ENCODE measurements at regions not wholly inside any gene's neighbourhood (a gene's known extent, or its start where the extent isn't known, plus 50 kb on each side); places are given as distances from the start of the nearest gene placed in this dataset.

DNA sequence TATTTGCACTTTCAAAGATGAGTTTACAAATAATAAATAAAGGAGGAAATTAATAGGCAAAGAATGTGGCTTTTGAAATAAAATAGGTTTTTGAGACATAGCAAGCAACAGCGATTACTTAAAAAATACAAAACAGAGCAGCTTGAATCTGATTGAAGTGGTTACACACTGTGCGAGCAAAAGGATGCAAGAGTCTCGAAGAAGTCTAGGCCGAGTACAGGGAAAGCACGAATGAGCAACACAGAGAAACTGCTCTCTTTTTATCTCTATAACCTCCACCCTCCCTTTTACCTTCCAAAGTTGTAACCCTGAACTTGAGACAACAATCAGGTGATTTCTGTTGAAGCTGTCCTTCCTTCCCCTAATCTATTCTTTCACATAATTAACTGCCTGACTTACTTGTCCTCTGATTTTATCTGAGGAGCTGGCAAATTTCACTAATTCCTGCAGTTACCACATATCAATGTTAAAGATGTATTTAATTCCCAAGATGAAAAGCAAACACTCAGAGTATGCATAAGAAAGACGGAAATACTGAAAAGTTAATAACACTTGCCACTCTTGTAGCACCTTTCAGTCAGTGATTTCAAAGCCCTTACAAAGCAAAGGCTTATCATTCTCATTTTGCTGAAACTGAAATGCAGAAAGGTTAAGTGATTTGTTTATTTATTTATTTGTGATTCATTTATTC, 1030.1 kb downstream of the ADGRL2 start:
- H3K36me3 Mint-ChIP-seq (ENCODE audit: low read depth) = no peaks in the 10 kb centered on the region

DNA sequence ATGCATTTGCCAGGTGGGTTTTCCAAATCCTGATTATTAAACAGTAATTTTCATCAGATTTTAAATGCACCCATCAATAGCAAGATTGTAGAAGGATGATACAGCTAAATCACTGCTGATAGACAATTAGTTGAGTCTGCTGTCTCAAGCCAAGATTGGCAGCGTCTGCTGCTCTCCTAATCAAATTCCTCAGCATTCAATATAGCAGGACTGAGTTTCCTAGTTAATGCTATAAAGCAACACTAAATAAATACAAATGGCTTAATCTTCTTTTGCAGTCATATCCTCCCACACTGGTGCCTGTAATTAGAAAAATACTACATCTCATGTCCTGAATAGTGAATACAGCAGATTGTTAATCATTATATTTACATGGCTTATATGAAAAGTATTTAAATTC, 1028.8 kb downstream of the ADGRL2 start:
- Mint-ChIP-seq H3K27ac (ENCODE audit: unreplicated experiment) (no peak overlapping the region), H3K36me3 (ENCODE audit: low read depth) (no peaks in the 10 kb centered on the region), H3K4me1 (peaks cover 5% of the 10 kb centered on the region), H3K9me3 (peaks cover 3% of the 10 kb centered on the region), H3K4me3 (no peak overlapping the region), H3K27me3 (ENCODE audit: low read depth) (no peaks in the 10 kb centered on the region)
- no peak for DNase-seq (ENCODE audit: low read depth, low spot score)
- TF ChIP-seq, protein P1, sequence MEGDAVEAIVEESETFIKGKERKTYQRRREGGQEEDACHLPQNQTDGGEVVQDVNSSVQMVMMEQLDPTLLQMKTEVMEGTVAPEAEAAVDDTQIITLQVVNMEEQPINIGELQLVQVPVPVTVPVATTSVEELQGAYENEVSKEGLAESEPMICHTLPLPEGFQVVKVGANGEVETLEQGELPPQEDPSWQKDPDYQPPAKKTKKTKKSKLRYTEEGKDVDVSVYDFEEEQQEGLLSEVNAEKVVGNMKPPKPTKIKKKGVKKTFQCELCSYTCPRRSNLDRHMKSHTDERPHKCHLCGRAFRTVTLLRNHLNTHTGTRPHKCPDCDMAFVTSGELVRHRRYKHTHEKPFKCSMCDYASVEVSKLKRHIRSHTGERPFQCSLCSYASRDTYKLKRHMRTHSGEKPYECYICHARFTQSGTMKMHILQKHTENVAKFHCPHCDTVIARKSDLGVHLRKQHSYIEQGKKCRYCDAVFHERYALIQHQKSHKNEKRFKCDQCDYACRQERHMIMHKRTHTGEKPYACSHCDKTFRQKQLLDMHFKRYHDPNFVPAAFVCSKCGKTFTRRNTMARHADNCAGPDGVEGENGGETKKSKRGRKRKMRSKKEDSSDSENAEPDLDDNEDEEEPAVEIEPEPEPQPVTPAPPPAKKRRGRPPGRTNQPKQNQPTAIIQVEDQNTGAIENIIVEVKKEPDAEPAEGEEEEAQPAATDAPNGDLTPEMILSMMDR (conservative IDR thresholded peaks at IDR 0.05) = no peak

More for the DNA sequence above, 1030.1 kb downstream of the ADGRL2 start:
- no peak overlapping the region for H3K4me3 Mint-ChIP-seq
- peaks cover 3% of the 10 kb centered on the region for H3K9me3 Mint-ChIP-seq
- no peaks in the 10 kb centered on the region for H3K4me1 Mint-ChIP-seq
- H3K27me3 Mint-ChIP-seq (ENCODE audit: low read depth) = no peaks in the 10 kb centered on the region
- no peak overlapping the region for H3K27ac Mint-ChIP-seq (ENCODE audit: unreplicated experiment)
- TF ChIP-seq, protein P1 (conservative IDR thresholded peaks at IDR 0.05) = no peak
- DNase-seq (ENCODE audit: low read depth, low spot score) = no peak

DNA sequence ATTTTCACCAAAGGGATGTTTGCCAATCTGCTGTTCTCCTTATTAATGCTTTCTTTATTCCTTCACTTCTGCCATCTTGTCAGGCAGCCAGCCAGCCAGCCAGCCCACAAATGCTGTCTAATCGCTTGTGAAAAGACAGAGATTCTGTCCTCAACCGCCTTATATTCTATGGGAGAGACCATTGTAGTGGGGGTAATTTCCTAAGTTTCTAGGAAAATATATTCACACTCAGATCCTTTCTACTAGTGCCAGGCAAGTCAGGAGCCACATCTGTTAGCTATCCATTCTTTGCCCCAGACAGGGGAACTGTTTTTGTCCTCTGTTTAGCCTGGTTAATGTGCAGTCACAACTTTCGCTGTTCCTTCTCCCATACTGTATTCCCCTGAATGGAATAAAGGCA, 1023.1 kb downstream of the ADGRL2 start:
- TF ChIP-seq, protein P1 (conservative IDR thresholded peaks at IDR 0.05) = no peak
- Mint-ChIP-seq H3K27ac (ENCODE audit: unreplicated experiment) (no peak overlapping the region), H3K27me3 (ENCODE audit: low read depth) (no peaks in the 10 kb centered on the region), H3K4me3 (no peak overlapping the region), H3K4me1 (peaks cover 17% of the 10 kb centered on the region), H3K36me3 (ENCODE audit: low read depth) (no peaks in the 10 kb centered on the region), H3K9me3 (no peaks in the 10 kb centered on the region)
- DNase-seq (ENCODE audit: low read depth, low spot score) = no peak

DNA sequence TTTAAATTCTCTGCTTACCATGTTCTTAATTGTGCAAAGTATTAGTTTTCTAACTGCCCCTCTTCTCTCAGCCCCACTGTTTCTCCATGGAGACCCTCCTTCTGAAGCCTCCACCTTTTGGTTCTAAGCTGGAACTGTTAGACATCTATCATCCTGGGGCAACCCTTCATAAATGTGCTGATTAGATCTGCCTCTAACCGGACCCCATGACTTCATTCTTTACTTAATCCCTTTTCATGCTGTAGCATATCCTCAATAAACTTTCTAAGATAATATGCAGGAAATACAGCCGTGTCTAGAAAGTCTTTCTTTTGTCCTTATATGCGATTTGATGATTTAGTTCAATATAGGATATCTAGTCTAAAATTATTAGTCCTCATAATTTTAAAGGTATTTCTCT, 1020.1 kb downstream of the ADGRL2 start:
- H3K4me1 Mint-ChIP-seq = peaks cover 17% of the 10 kb centered on the region
- DNase-seq (ENCODE audit: low read depth, low spot score) = no peak
- H3K36me3 Mint-ChIP-seq (ENCODE audit: low read depth) = no peaks in the 10 kb centered on the region
- H3K9me3 Mint-ChIP-seq = peaks cover 3% of the 10 kb centered on the region
- TF ChIP-seq, protein P1 (conservative IDR thresholded peaks at IDR 0.05) = no peak
- no peak overlapping the region for H3K27ac Mint-ChIP-seq (ENCODE audit: unreplicated experiment)
- no peaks in the 10 kb centered on the region for H3K27me3 Mint-ChIP-seq (ENCODE audit: low read depth)
- no peak overlapping the region for H3K4me3 Mint-ChIP-seq

DNA sequence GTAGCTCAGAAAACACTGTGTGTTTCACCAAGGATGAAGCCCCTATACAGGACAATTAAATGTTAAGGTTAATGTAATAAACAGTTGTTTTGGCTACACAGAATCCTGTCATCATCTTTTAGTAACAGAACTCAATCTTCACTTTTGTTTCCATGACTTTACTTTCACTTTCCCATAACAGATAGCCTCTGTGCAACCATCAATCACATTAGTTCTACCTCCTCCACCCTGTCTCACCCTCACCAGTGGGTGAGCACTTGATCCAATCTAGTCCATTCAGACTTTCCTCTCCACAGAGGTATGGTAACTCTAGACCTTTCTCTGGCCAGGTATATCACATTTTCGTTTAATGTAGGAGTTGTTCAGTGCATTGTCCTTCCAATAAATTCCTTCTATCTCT, 1018.5 kb downstream of the ADGRL2 start:
- Mint-ChIP-seq H3K36me3 (ENCODE audit: low read depth) (no peaks in the 10 kb centered on the region), H3K27me3 (ENCODE audit: low read depth) (no peaks in the 10 kb centered on the region), H3K27ac (ENCODE audit: unreplicated experiment) (no peak overlapping the region), H3K4me3 (no peak overlapping the region), H3K4me1 (peaks cover 9% of the 10 kb centered on the region), H3K9me3 (peaks cover 3% of the 10 kb centered on the region)
- TF ChIP-seq, protein P1 (conservative IDR thresholded peaks at IDR 0.05) = no peak
- no peak for DNase-seq (ENCODE audit: low read depth, low spot score)
